SK-N-SH (cell line): ENCODE measurements at regions not wholly inside any gene's neighbourhood (a gene's known extent, or its start where the extent isn't known, plus 50 kb on each side); places are given as distances from the start of the nearest gene placed in this dataset.

Source experiments
- CTCF ChIA-PET: fragments of 300-600, 350-600 bp; formaldehyde crosslinking; extraction: SDS; loops from one replicate; lab custom pipeline; 2021; lab: Yijun Ruan, JAX
- POLR2A ChIA-PET: fragments of 350-600 bp; sonication (Branson Sonifier 250); formaldehyde crosslinking; extraction: SDS; loops from one replicate; lab custom pipeline; 2020; ENCODE audit warnings: antibody characterized with exemption, inconsistent platforms; lab: Yijun Ruan, JAX
- DNase-seq: peaks from one replicate; pipeline ENCODE4 v3.0.0; 2012
- H2AFZ ChIP-seq: fragments of 200-600 bp; sonication (generic); 2 replicates; pipeline ENCODE4 v1.8.1; 2016; ENCODE audit warnings: antibody characterized with exemption, mild to moderate bottlenecking, low read depth
- H3F3A ChIP-seq: fragments of 200-600 bp; sonication (generic); replicated peaks from 2 replicates; pipeline ENCODE3; 2016; ENCODE audit warnings: antibody characterized with exemption, mild to moderate bottlenecking; ENCODE audit not compliant: insufficient read depth
- H3K27ac ChIP-seq, 2 experiments: fragments of 200-500 bp in 1 of 2; fragments of 200-600 bp in 1 of 2; sonication (Bioruptor generic) in 1 of 2; sonication (generic), shearing (Covaris generic) in 1 of 2; 2 replicates each; pipeline versions ENCODE4 v1.5.1 to v1.6.1; 2014 to 2016; ENCODE audit warnings: low read depth in 2 of 2, inconsistent platforms in 1 of 2, low read length in 1 of 2, mild to moderate bottlenecking in 1 of 2, mixed read lengths in 1 of 2
- H3K27me3 ChIP-seq: fragments of 200-600 bp; sonication (generic), shearing (Covaris generic); 2 replicates; pipeline ENCODE4 v1.6.1; 2016; ENCODE audit warnings: mixed run types; ENCODE audit not compliant: insufficient read depth
- H3K36me3 ChIP-seq, 2 experiments: fragments of 200-500 bp in 1 of 2; fragments of 200-600 bp in 1 of 2; sonication (Bioruptor generic) in 1 of 2; sonication (generic) in 1 of 2; replicated peaks in 1 of 2; 2 replicates each; pipeline versions ENCODE3 to v1.5.1; 2014 to 2016; ENCODE audit warnings: low read length in 1 of 2, mild to moderate bottlenecking in 1 of 2; ENCODE audit not compliant: insufficient read depth in 2 of 2, control insufficient read depth in 1 of 2
- H3K4me1 ChIP-seq, 2 experiments: fragments of 200-500 bp in 1 of 2; fragments of 200-600 bp in 1 of 2; sonication (Bioruptor generic) in 1 of 2; sonication (generic), shearing (Covaris generic) in 1 of 2; 2 replicates each; pipeline versions ENCODE4 v1.5.1 to v1.6.1; 2014 to 2016; ENCODE audit warnings: low read depth in 1 of 2, low read length in 1 of 2, mixed run types in 1 of 2; ENCODE audit not compliant: insufficient read depth in 2 of 2, control insufficient read depth in 1 of 2
- H3K4me2 ChIP-seq: fragments of 200-600 bp; sonication (generic), shearing (Covaris generic); 2 replicates; pipeline ENCODE4 v1.6.1; 2017; ENCODE audit warnings: mixed run types
- H3K4me3 ChIP-seq, 2 experiments: fragments of 200-500 bp in 1 of 2; fragments of 200-600 bp in 1 of 2; sonication (Bioruptor generic) in 1 of 2; sonication (generic), shearing (Covaris generic) in 1 of 2; 2 replicates each; pipeline versions ENCODE4 v1.5.1 to v1.8.1; 2014 to 2016; ENCODE audit warnings: low read depth in 2 of 2, inconsistent platforms in 1 of 2, low read length in 1 of 2, mild to moderate bottlenecking in 1 of 2, mixed read lengths in 1 of 2, moderate library complexity in 1 of 2
- H3K79me2 ChIP-seq: fragments of 200-600 bp; sonication (generic); 2 replicates; pipeline ENCODE4 v1.8.1; 2017; ENCODE audit warnings: mild to moderate bottlenecking; ENCODE audit not compliant: insufficient read depth
- H3K9ac ChIP-seq: fragments of 200-600 bp; sonication (generic); 2 replicates; pipeline ENCODE4 v1.6.1; 2017; ENCODE audit warnings: mixed run types
- H3K9me2 ChIP-seq: fragments of 200-600 bp; sonication (generic); 2 replicates; pipeline ENCODE4 v1.6.1; 2017; ENCODE audit warnings: mixed run types
- H3K9me3 ChIP-seq: fragments of 200-600 bp; sonication (generic); 2 replicates; pipeline ENCODE4 v1.6.1; 2017; ENCODE audit warnings: mixed run types, mild to moderate bottlenecking, moderate library complexity
- H4K20me1 ChIP-seq: fragments of 200-600 bp; sonication (generic); 2 replicates; pipeline ENCODE4 v1.6.1; 2017; ENCODE audit warnings: mild to moderate bottlenecking, mixed run types; ENCODE audit not compliant: insufficient read depth
- CTCF ChIP-seq: fragments of 200-600 bp; sonication (generic); IDR thresholded peaks from 2 replicates; pipeline ENCODE4 v1.6.1; 2017; ENCODE audit warnings: antibody characterized with exemption, mild to moderate bottlenecking, moderate library complexity
- ELF1 ChIP-seq: IDR thresholded peaks from 2 replicates; pipeline ENCODE4 v1.4.0; 2012
- FOSL2 ChIP-seq: IDR thresholded peaks from 2 replicates; pipeline ENCODE4 v1.4.0; 2012; ENCODE audit warnings: low read depth, mild to moderate bottlenecking, moderate library complexity, borderline replicate concordance
- FOXJ3 ChIP-seq: sonication (generic); formaldehyde crosslinking; IDR thresholded peaks from 2 replicates; pipeline ENCODE4 v1.5.1; 2020; ENCODE audit warnings: mild to moderate bottlenecking, missing genetic modification reagents
- IRF3 ChIP-seq: fragments of 150-350 bp; IDR thresholded peaks from 2 replicates; pipeline ENCODE4 v1.6.1; 2016; ENCODE audit warnings: mild to moderate bottlenecking, low read depth, low read length
- MXI1 ChIP-seq: IDR thresholded peaks from 2 replicates; pipeline ENCODE4 v1.6.1; 2012; ENCODE audit warnings: mild to moderate bottlenecking, low read depth, low read length, improper control_type of control experiment
- NFIC ChIP-seq: IDR thresholded peaks from 2 replicates; pipeline ENCODE4 v1.4.0; 2012; ENCODE audit warnings: borderline replicate concordance
- RFX5 ChIP-seq: IDR thresholded peaks from 2 replicates; pipeline ENCODE4 v1.6.1; 2012; ENCODE audit warnings: mild to moderate bottlenecking, improper control_type of control experiment, low read length
- RXRA ChIP-seq: IDR thresholded peaks from 2 replicates; pipeline ENCODE4 v1.4.0; 2012; ENCODE audit warnings: low read depth, mild to moderate bottlenecking, borderline replicate concordance
- SMC3 ChIP-seq: IDR thresholded peaks from 2 replicates; pipeline ENCODE4 v1.6.1; 2012; ENCODE audit warnings: low read depth, low read length, improper control_type of control experiment
- TAF1 ChIP-seq: IDR thresholded peaks from 2 replicates; pipeline ENCODE4 v1.6.1; 2012; ENCODE audit warnings: low read depth, mild to moderate bottlenecking, low read length, moderate library complexity, borderline replicate concordance
- USF1 ChIP-seq: IDR thresholded peaks from 2 replicates; pipeline ENCODE4 v1.4.0; 2012; ENCODE audit warnings: low read depth, borderline replicate concordance
- YY1 ChIP-seq: IDR thresholded peaks from 2 replicates; pipeline ENCODE4 v1.4.0; 2012; ENCODE audit warnings: low read depth, mild to moderate bottlenecking
- WGBS: methylation state at CpG from one replicate; pipeline ENCODE4 v1.1.6; 2017; ENCODE audit warnings: low lambda C conversion rate; 5-methylcytosine and 5-hydroxymethylcytosine counted together
- TF ChIP-seq, protein P1 (sequence below): IDR thresholded peaks from 2 replicates; pipeline ENCODE4 v1.4.0; 2012; ENCODE audit warnings: low read depth

DNA sequence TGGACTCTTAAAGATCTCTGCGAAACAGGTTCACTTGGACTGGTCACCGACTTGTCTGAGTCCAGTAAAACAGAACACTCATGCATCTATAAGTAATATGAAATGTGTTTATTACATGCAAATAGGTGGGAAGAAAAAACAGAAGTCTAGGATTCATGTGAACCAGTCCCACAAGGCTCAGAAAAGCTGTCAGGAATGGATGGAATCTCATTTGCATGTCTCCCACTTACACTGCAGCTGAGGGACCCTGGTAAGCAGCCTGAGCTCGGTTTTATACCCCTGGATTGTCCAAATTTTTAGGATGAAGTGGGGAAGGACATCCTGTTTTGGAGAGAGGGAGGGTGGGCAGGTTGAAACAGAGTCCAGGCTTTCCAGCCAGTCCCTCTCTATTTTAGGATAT lies 1545.1 kb upstream of the PCDH20 start (continued):
- no peak for TF ChIP-seq MXI1
- TF ChIP-seq, protein P1, sequence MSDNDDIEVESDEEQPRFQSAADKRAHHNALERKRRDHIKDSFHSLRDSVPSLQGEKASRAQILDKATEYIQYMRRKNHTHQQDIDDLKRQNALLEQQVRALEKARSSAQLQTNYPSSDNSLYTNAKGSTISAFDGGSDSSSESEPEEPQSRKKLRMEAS = no peak
- TF ChIP-seq TAF1 = no peak
- TF ChIP-seq FOXJ3 (CRISPR knock-in tag) = no peak
- TF ChIP-seq SMC3 = no peak

GRCh38 chr13:62933809-62934208 lies 1518.2 kb upstream of the PCDH20 start:
- ChIA-PET CTCF (no interaction called here), POLR2A (no interaction called here)
- Histone ChIP-seq H2AFZ (no peak overlapping the region), H3K9me3 (no peaks in the 10 kb centered on the region), H3K79me2 (no peaks in the 10 kb centered on the region), H3K4me2 (no peak overlapping the region), H3K27me3 (no peaks in the 10 kb centered on the region), H3K9ac (no peak overlapping the region), H3K4me3 (no peak overlapping the region), H3K27ac (no peak overlapping the region), H3K36me3 (no peaks in the 10 kb centered on the region), H3K9me2 (no peaks in the 10 kb centered on the region), H3K4me1 (no peaks in the 10 kb centered on the region), H4K20me1 (no peaks in the 10 kb centered on the region), H3F3A (no peaks in the 10 kb centered on the region)
- DNase-seq = no peak
- no peak for TF ChIP-seq YY1
- TF ChIP-seq RXRA = no peak
- TF ChIP-seq, protein P1 = no peak
- TF ChIP-seq RFX5 = no peak
- TF ChIP-seq USF1 = no peak
- TF ChIP-seq FOSL2 = no peak
- TF ChIP-seq ELF1 = no peak
- no peak for TF ChIP-seq CTCF
- TF ChIP-seq IRF3 = no peak
- TF ChIP-seq NFIC = no peak
- 73% methylated on average over 1 of the region's 1 CpG for WGBS
